SU-DHL-6 (cell line): ENCODE measurements at regions not wholly inside any gene's neighbourhood (a gene's known extent, or its start where the extent isn't known, plus 50 kb on each side); places are given as distances from the start of the nearest gene placed in this dataset.
"Not testable (repeated sequence)": the region's sequence is repeated elsewhere in the genome, so short reads cannot be mapped to it uniquely, and the experiment has no call there.

ENCODE experiments used
- H2AFZ ChIP-seq: fragments of 200-600 bp; sonication (generic); 2 replicates; pipeline ENCODE4 v1.6.1; 2014; ENCODE audit warnings: low read depth, mild to moderate bottlenecking, moderate library complexity, mixed read lengths, antibody characterized with exemption, low read length; ENCODE audit not compliant: severe bottlenecking
- H3F3A ChIP-seq: fragments of 200-600 bp; shearing (Covaris generic); 2 replicates; pipeline ENCODE4 v1.6.0; 2016; ENCODE audit warnings: antibody characterized with exemption, mild to moderate bottlenecking; ENCODE audit not compliant: insufficient read depth
- H3K27ac ChIP-seq: fragments of 200-600 bp; sonication (generic); 2 replicates; pipeline ENCODE4 v1.5.1; 2016; ENCODE audit warnings: low read depth, mild to moderate bottlenecking, low read length, moderate library complexity, mixed read lengths
- H3K27me3 ChIP-seq: fragments of 200-600 bp; sonication (generic), shearing (Covaris generic); 2 replicates; pipeline ENCODE4 v1.6.0; 2014; ENCODE audit warnings: mild to moderate bottlenecking, low read length
- H3K36me3 ChIP-seq: fragments of 200-600 bp; sonication (generic); 2 replicates; pipeline ENCODE4 v1.6.1; 2014; ENCODE audit warnings: mild to moderate bottlenecking, low read length, mixed read lengths
- H3K4me2 ChIP-seq: fragments of 300-600, 200-600 bp; shearing (Covaris generic), sonication (generic); 2 replicates; pipeline ENCODE4 v1.6.0; 2014; ENCODE audit warnings: low read length, low read depth, mild to moderate bottlenecking; ENCODE audit not compliant: poor library complexity, severe bottlenecking
- H3K4me3 ChIP-seq: fragments of 200-600 bp; sonication (generic); 2 replicates; pipeline ENCODE4 v1.5.1; 2014; ENCODE audit warnings: antibody characterized with exemption, low read length, mild to moderate bottlenecking, mixed read lengths; ENCODE audit not compliant: insufficient read depth, poor library complexity, severe bottlenecking
- H3K79me2 ChIP-seq: fragments of 200-600 bp; sonication (generic); 2 replicates; pipeline ENCODE4 v1.6.1; 2014; ENCODE audit warnings: mild to moderate bottlenecking, low read length, moderate library complexity; ENCODE audit not compliant: insufficient read depth
- H3K9ac ChIP-seq: fragments of 200-600 bp; sonication (generic); 2 replicates; pipeline ENCODE4 v1.7.0; 2014; ENCODE audit warnings: mild to moderate bottlenecking, low read length
- H3K9me2 ChIP-seq: fragments of 200-600 bp; sonication (generic); replicated peaks from 2 replicates; pipeline ENCODE4 v1.6.1; 2014; ENCODE audit warnings: low read length; ENCODE audit not compliant: insufficient read depth
- H3K9me3 ChIP-seq: fragments of 200-600 bp; sonication (generic); 2 replicates; pipeline ENCODE4 v1.6.1; 2014; ENCODE audit warnings: low read length, mixed read lengths; ENCODE audit not compliant: insufficient read depth
- H4K20me1 ChIP-seq: fragments of 200-600 bp; sonication (generic); 2 replicates; pipeline ENCODE4 v1.6.1; 2014; ENCODE audit warnings: low read depth, mild to moderate bottlenecking, antibody characterized with exemption, low read length, moderate library complexity, mixed read lengths
- EZH2phosphoT487 ChIP-seq: fragments of 200-600 bp; sonication (generic), shearing (Covaris generic); conservative IDR thresholded peaks from 2 replicates; pipeline ENCODE4 v1.6.1; 2018; ENCODE audit warnings: mild to moderate bottlenecking, antibody characterized with exemption, low read length, moderate library complexity, mixed read lengths
- TF ChIP-seq, protein P1 (sequence below): fragments of 200-600 bp; sonication (generic); IDR thresholded peaks from one replicate; pipeline ENCODE4 v1.5.1; 2017; ENCODE audit warnings: antibody characterized with exemption, mild to moderate bottlenecking, low read length, moderate library complexity; ENCODE audit not compliant: insufficient read depth, poor library complexity, severe bottlenecking

- no peak overlapping the region for H2AFZ ChIP-seq
- no peak overlapping the region for H3K9ac ChIP-seq
- H3K27me3 ChIP-seq = no peaks in the 10 kb centered on the region
- no peaks in the 10 kb centered on the region for H3K79me2 ChIP-seq
- H3F3A ChIP-seq = no peaks in the 10 kb centered on the region
- no peaks in the 10 kb centered on the region for H3K36me3 ChIP-seq
- no peaks in the 10 kb centered on the region for H4K20me1 ChIP-seq
- no peak overlapping the region for H3K4me2 ChIP-seq
- no peak overlapping the region for H3K4me3 ChIP-seq
- H3K9me3 ChIP-seq = no peaks in the 10 kb centered on the region
- H3K9me2 ChIP-seq = no peaks in the 10 kb centered on the region
- TF ChIP-seq, protein P1, sequence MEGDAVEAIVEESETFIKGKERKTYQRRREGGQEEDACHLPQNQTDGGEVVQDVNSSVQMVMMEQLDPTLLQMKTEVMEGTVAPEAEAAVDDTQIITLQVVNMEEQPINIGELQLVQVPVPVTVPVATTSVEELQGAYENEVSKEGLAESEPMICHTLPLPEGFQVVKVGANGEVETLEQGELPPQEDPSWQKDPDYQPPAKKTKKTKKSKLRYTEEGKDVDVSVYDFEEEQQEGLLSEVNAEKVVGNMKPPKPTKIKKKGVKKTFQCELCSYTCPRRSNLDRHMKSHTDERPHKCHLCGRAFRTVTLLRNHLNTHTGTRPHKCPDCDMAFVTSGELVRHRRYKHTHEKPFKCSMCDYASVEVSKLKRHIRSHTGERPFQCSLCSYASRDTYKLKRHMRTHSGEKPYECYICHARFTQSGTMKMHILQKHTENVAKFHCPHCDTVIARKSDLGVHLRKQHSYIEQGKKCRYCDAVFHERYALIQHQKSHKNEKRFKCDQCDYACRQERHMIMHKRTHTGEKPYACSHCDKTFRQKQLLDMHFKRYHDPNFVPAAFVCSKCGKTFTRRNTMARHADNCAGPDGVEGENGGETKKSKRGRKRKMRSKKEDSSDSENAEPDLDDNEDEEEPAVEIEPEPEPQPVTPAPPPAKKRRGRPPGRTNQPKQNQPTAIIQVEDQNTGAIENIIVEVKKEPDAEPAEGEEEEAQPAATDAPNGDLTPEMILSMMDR = no peak
- no peak for TF ChIP-seq EZH2phosphoT487
- H3K27ac ChIP-seq = no peak overlapping the region
Observed at GRCh38 chr21:32869459-32869858, 97.9 kb upstream of the PAXBP1 start.

- no peaks in the 10 kb centered on the region for H3K9me2 ChIP-seq
- H2AFZ ChIP-seq = no peak overlapping the region
- no peaks in the 10 kb centered on the region for H4K20me1 ChIP-seq
- no peak overlapping the region for H3K4me2 ChIP-seq
- H3K4me3 ChIP-seq = no peak overlapping the region
- H3K27me3 ChIP-seq = no peaks in the 10 kb centered on the region
- TF ChIP-seq, protein P1 = no peak
- TF ChIP-seq EZH2phosphoT487 = no peak
- no peaks in the 10 kb centered on the region for H3K79me2 ChIP-seq
- no peaks in the 10 kb centered on the region for H3F3A ChIP-seq
- no peaks in the 10 kb centered on the region for H3K9me3 ChIP-seq
- H3K36me3 ChIP-seq = no peaks in the 10 kb centered on the region
- H3K9ac ChIP-seq = no peak overlapping the region
- no peak overlapping the region for H3K27ac ChIP-seq
Observed at GRCh38 chr21:32876426-32876825, 104.9 kb upstream of the PAXBP1 start.

GRCh38 chr21:32877888-32878287, 106.3 kb upstream of the PAXBP1 start:
- not testable (repeated sequence) for H4K20me1 ChIP-seq, H3K27ac ChIP-seq, H3K9me2 ChIP-seq, H3K79me2 ChIP-seq, H3K9me3 ChIP-seq, H3K4me2 ChIP-seq, H3K27me3 ChIP-seq, H3K9ac ChIP-seq, H2AFZ ChIP-seq, H3K4me3 ChIP-seq, H3K36me3 ChIP-seq, H3F3A ChIP-seq

- no peaks in the 10 kb centered on the region for H3K9me3 ChIP-seq
- H3K36me3 ChIP-seq = no peaks in the 10 kb centered on the region
- H2AFZ ChIP-seq = no peak overlapping the region
- TF ChIP-seq EZH2phosphoT487 = no peak
- TF ChIP-seq, protein P1 = no peak
- no peak overlapping the region for H3K27ac ChIP-seq
- H3K9me2 ChIP-seq = no peaks in the 10 kb centered on the region
- H3K4me2 ChIP-seq = no peak overlapping the region
- no peaks in the 10 kb centered on the region for H3K27me3 ChIP-seq
- no peaks in the 10 kb centered on the region for H3F3A ChIP-seq
- H4K20me1 ChIP-seq = no peaks in the 10 kb centered on the region
- no peak overlapping the region for H3K4me3 ChIP-seq
- H3K9ac ChIP-seq = no peak overlapping the region
- H3K79me2 ChIP-seq = no peaks in the 10 kb centered on the region
Observed at GRCh38 chr21:32878661-32879060, 107.1 kb upstream of the PAXBP1 start.
